Kidney (tissue), 13 donors: ENCODE measurements at regions not wholly inside any gene's neighbourhood (a gene's known extent, or its start where the extent isn't known, plus 50 kb on each side); places are given as distances from the start of the nearest gene placed in this dataset.

Experiments
- DNase-seq, 5 donors: peaks; one replicate each; pipeline ENCODE4 v3.0.0-alpha.2; 2013 to 2020
- FAIRE-seq: peaks from 2 replicates; lab custom pipeline; 2012; peaks lifted over from hg19 to GRCh38; lab: Jason Lieb, UNC
- H3K27ac ChIP-seq, 2 donors: one replicate each; pipeline ENCODE4 v1.7.0; 2013; ENCODE audit warnings: low read depth in 2 of 2, low read length in 2 of 2, inconsistent platforms in 1 of 2
- H3K27me3 ChIP-seq: one replicate; pipeline ENCODE4 v1.7.1; 2013; ENCODE audit warnings: low read length, inconsistent platforms; ENCODE audit not compliant: control insufficient read depth, insufficient read depth
- H3K36me3 ChIP-seq, 3 donors: one replicate each; pipeline versions ENCODE4 v1.7.0 to v1.7.1; 2013; ENCODE audit warnings: low read length in 3 of 3, control low read depth in 1 of 3, inconsistent platforms in 1 of 3; ENCODE audit not compliant: insufficient read depth in 3 of 3, control insufficient read depth in 2 of 3
- H3K4me1 ChIP-seq, 3 donors: one replicate each; pipeline versions ENCODE4 v1.7.0 to v1.7.1; 2013; ENCODE audit warnings: low read length in 3 of 3, inconsistent platforms in 1 of 3, low read depth in 1 of 3; ENCODE audit not compliant: control insufficient read depth in 2 of 3, insufficient read depth in 2 of 3
- H3K4me3 ChIP-seq, 3 donors: one replicate each; pipeline versions ENCODE4 v1.7.0 to v1.8.1; 2013; ENCODE audit warnings: low read length in 3 of 3, control low read depth in 1 of 3, inconsistent platforms in 1 of 3
- H3K9ac ChIP-seq, 3 donors: one replicate each; pipeline versions ENCODE4 v1.7.0 to v1.7.1; 2013; ENCODE audit warnings: low read length in 3 of 3, control low read depth in 1 of 3, inconsistent platforms in 1 of 3
- H3K9me3 ChIP-seq, 3 donors: one replicate each; pipeline versions ENCODE4 v1.7.0 to v1.7.1; 2013; ENCODE audit warnings: low read length in 3 of 3, control low read depth in 1 of 3, inconsistent platforms in 1 of 3; ENCODE audit not compliant: control insufficient read depth in 2 of 3, insufficient read depth in 1 of 3
- CTCF ChIP-seq: IDR thresholded peaks from 3 replicates; pipeline ENCODE4 v1.5.1; 2012; ENCODE audit warnings: mild to moderate bottlenecking, moderate library complexity, borderline replicate concordance; ENCODE audit not compliant: insufficient read depth; ENCODE audit errors: extremely low read depth
- intact Hi-C: fragments of 100-400 bp; cut with DNase I; formaldehyde crosslinking; loops from one replicate; pipeline ENCODE4 v1.11.1; 2022
- donor health status: control.
- donor health status: control.
- donor health status: control.
- donor health status: control.
- donor health status: control.
- donor health status: DM: yes; HTN: yes; CAD: no.
- donor health status: Normal renal cell carcinoma (clear cell type).

- DNase-seq (no peak), FAIRE-seq (no peak)
- Histone ChIP-seq H3K27me3 (no peaks in the 10 kb centered on the region), H3K9ac (no peak overlapping the region), H3K4me1 (peaks cover 0 to 15% (median 0%) of the 10 kb centered on the region in 3 donors), H3K4me3 (no peak overlapping the region), H3K9me3 (no peaks in the 10 kb centered on the region), H3K27ac (no peak overlapping the region), H3K36me3 (no peaks in the 10 kb centered on the region)
- intact Hi-C loops, result no loop called here
- no peak for TF ChIP-seq CTCF
These were observed 99.4 kb downstream of the DIRAS3 start for GRCh38 chr1:67951014-67951413.

- no peak for FAIRE-seq
- DNase-seq, result peak in 2 of 5 donors; percentile 72 to 77
- no peaks in the 10 kb centered on the region for H3K36me3 ChIP-seq
- no peaks in the 10 kb centered on the region for H3K27me3 ChIP-seq
- H3K9ac ChIP-seq, result no peak overlapping the region
- peaks cover 0 to 15% (median 0%) of the 10 kb centered on the region in 3 donors for H3K4me1 ChIP-seq
- no peak overlapping the region for H3K27ac ChIP-seq
- no peak overlapping the region for H3K4me3 ChIP-seq
- TF ChIP-seq CTCF, result no peak
- no peaks in the 10 kb centered on the region for H3K9me3 ChIP-seq
- intact Hi-C loops, result no loop called here
These were observed 102.0 kb downstream of the DIRAS3 start for GRCh38 chr1:67948151-67949080.

- Histone ChIP-seq H3K4me1 (peaks cover 0 to 15% (median 0%) of the 10 kb centered on the region in 3 donors), H3K9me3 (no peaks in the 10 kb centered on the region), H3K4me3 (no peak overlapping the region), H3K36me3 (no peaks in the 10 kb centered on the region), H3K27ac (no peak overlapping the region), H3K27me3 (no peaks in the 10 kb centered on the region), H3K9ac (no peak overlapping the region)
- DNase-seq (peak in 1 of 5 donors; percentile 18), FAIRE-seq (no peak)
- no peak for TF ChIP-seq CTCF
- intact Hi-C loops, result no loop called here
These were observed 103.3 kb downstream of the DIRAS3 start for GRCh38 chr1:67947114-67947513.
